ENCODE measurements at regions not wholly inside any gene's neighbourhood (a gene's known extent, or its start where the extent isn't known, plus 50 kb on each side); places are given as distances from the start of the nearest gene placed in this dataset.
"Not testable (repeated sequence)": the region's sequence is repeated elsewhere in the genome, so short reads cannot be mapped to it uniquely, and the experiment has no call there.

DNA sequence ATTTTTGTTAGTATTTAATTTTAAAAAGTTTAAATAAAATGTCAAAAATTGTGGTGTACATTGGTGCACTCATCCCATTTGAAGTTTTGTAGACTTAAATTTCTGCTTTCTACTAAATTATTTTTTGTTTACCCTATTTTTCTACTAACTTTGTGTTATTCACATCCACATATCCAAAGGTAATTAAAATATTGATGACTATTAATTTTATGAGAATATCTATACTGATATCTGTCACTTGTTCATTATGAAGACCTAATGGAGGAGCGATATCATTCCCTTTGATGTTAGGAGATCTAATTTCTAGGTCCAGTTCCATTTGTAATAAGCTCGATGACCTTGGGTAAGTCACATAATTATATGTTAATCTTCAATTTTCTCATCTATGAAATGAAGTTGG is 325.7 kb upstream of the STXBP6 start:
- intact Hi-C loops (cut with DNase I), result no loop called here
- TF ChIP-seq, protein P1, sequence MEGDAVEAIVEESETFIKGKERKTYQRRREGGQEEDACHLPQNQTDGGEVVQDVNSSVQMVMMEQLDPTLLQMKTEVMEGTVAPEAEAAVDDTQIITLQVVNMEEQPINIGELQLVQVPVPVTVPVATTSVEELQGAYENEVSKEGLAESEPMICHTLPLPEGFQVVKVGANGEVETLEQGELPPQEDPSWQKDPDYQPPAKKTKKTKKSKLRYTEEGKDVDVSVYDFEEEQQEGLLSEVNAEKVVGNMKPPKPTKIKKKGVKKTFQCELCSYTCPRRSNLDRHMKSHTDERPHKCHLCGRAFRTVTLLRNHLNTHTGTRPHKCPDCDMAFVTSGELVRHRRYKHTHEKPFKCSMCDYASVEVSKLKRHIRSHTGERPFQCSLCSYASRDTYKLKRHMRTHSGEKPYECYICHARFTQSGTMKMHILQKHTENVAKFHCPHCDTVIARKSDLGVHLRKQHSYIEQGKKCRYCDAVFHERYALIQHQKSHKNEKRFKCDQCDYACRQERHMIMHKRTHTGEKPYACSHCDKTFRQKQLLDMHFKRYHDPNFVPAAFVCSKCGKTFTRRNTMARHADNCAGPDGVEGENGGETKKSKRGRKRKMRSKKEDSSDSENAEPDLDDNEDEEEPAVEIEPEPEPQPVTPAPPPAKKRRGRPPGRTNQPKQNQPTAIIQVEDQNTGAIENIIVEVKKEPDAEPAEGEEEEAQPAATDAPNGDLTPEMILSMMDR (IDR thresholded peaks at IDR 0.05), result no peak
- H3K27me3 ChIP-seq (ENCODE audit: insufficient read depth in 3 of 3, low read length in 2 of 3), result no peaks in the 10 kb centered on the region
- no peak overlapping the region for H3K27ac ChIP-seq
- no peak overlapping the region for H3K4me3 ChIP-seq
- WGBS, 3 donors, result 85 to 89% (median 87%) methylated on average over 2 of the region's 2 CpGs
- DNase-seq (no peak), ATAC-seq (no peak)
- no peaks in the 10 kb centered on the region for H3K9me3 ChIP-seq
- no peaks in the 10 kb centered on the region for H3K4me1 ChIP-seq
- no peaks in the 10 kb centered on the region for H3K36me3 ChIP-seq (ENCODE audit: insufficient read depth in 1 of 2, low read depth in 1 of 2)

DNA sequence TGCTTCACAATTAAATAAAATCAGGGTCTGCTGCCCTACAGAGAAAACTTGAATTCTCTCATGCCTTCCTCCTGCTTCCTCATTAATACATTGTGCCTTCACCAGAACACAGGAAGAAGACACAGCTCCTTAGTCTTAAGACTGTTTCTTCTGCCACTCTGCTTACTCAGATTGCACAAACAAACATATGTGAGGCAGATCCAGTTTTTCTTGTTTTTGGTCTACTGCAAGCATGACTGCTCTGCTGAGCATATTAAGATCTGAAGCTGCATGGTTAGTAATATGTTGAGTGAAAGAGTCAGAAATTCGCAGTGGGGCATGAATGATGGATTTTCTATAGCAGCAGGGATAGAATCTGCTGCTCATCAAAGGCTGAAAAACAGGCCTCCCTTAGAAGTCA is 321.1 kb upstream of the STXBP6 start:
- Histone ChIP-seq H3K9me3 (no peaks in the 10 kb centered on the region), H3K4me3 (no peak overlapping the region), H3K4me1 (no peaks in the 10 kb centered on the region), H3K27me3 (ENCODE audit: insufficient read depth in 3 of 3, low read length in 2 of 3) (no peaks in the 10 kb centered on the region), H3K36me3 (ENCODE audit: insufficient read depth in 1 of 2, low read depth in 1 of 2) (no peaks in the 10 kb centered on the region), H3K27ac (no peak overlapping the region)
- intact Hi-C loops (cut with DNase I), result no loop called here
- no peak for DNase-seq
- TF ChIP-seq, protein P1 (IDR thresholded peaks at IDR 0.05), result no peak
- no peak for ATAC-seq
- WGBS, 3 donors, result 74 to 78% (median 77%) methylated on average over 1 of the region's 1 CpG

DNA sequence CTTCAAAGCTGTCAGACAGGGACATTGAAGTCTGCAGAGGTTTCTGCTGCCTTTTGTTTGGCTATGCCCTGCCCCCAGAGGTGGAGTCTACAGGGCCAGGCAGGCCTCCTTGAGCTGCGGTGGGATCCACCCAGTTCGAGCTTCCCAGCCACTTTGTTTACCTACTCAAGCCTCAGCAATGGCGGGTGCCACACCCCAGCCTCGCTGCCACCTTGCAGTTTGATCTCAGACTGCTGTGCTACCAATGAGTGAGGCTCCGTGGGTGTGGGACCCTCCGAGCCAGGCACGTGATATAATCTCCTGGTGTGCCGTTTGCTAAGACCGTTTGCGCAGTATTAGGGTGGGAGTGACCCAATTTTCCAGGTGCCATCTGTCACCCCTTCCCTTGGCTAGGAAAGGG is 320.1 kb upstream of the STXBP6 start:
- H3K4me1 ChIP-seq, result not testable (repeated sequence)

DNA sequence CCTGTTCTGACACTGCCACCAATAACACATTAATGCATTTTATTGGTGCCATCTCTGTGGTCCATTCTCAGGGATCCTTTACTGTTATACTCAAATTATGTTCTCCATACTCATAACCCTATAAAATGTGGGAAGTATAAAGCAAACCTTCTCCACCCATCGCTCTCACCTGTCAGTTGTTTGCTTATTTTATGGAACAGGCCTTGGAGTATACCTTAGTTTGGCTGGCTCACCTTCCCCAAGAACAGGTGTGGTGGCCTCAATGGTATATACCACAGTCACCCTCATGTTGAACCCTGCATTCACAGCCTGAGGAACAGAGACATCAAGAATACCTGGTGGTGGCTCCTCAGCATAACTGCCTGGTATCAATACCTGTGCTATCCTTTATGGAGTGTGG is 308.4 kb upstream of the STXBP6 start:
- ATAC-seq, result no peak
- no peaks in the 10 kb centered on the region for H3K36me3 ChIP-seq (ENCODE audit: insufficient read depth in 1 of 2, low read depth in 1 of 2)
- H3K9me3 ChIP-seq, result no peaks in the 10 kb centered on the region
- no peaks in the 10 kb centered on the region for H3K27me3 ChIP-seq (ENCODE audit: insufficient read depth in 3 of 3, low read length in 2 of 3)
- intact Hi-C loops (cut with DNase I), result no loop called here
- TF ChIP-seq, protein P1 (IDR thresholded peaks at IDR 0.05), result no peak
- no peak for DNase-seq
- H3K4me1 ChIP-seq, result no peaks in the 10 kb centered on the region
- WGBS, 3 donors, result 73 to 83% (median 78%) methylated on average over 1 of the region's 1 CpG
- H3K27ac ChIP-seq, result no peak overlapping the region
- no peak overlapping the region for H3K4me3 ChIP-seq

More for the DNA sequence above, 320.1 kb upstream of the STXBP6 start:
- WGBS, 3 donors, result 88 to 92% (median 91%) methylated on average over 10 of the region's 10 CpGs
- DNase-seq; H3K27me3 ChIP-seq (ENCODE audit: insufficient read depth in 3 of 3, low read length in 2 of 3); intact Hi-C loops (cut with DNase I); ATAC-seq; H3K27ac ChIP-seq; H3K4me3 ChIP-seq; H3K9me3 ChIP-seq; H3K36me3 ChIP-seq (ENCODE audit: insufficient read depth in 1 of 2, low read depth in 1 of 2): not testable (repeated sequence)

DNA sequence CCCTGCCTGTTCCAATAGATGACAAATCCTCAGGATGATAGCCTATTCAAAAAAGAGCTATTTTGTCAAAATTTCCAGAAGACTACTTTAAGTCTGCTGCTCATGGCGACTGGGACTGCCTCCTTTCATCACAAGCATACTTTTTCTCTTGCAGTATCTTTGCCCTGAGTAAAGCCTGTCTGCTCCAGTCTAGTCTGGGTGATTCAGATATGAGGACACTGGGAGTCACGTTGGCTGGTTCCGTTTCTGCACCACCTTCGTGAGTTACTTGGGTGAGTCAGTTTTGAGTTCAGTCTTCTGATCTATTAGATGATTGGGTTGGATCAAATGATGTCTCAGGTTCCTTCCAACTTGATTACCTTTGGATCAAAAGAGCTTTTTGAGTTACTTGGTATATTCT is 301.3 kb upstream of the STXBP6 start:
- DNase-seq (no peak), ATAC-seq (no peak)
- no peaks in the 10 kb centered on the region for H3K36me3 ChIP-seq (ENCODE audit: insufficient read depth in 1 of 2, low read depth in 1 of 2)
- intact Hi-C loops (cut with DNase I), result no loop called here
- H3K4me1 ChIP-seq, result no peaks in the 10 kb centered on the region
- TF ChIP-seq, protein P1 (IDR thresholded peaks at IDR 0.05), result no peak
- no peak overlapping the region for H3K4me3 ChIP-seq
- WGBS, 3 donors, result 77 to 80% (median 77%) methylated on average over 4 of the region's 4 CpGs
- no peaks in the 10 kb centered on the region for H3K27me3 ChIP-seq (ENCODE audit: insufficient read depth in 3 of 3, low read length in 2 of 3)
- no peak overlapping the region for H3K27ac ChIP-seq
- no peaks in the 10 kb centered on the region for H3K9me3 ChIP-seq
